K562 (cell line): ENCODE measurements at regions not wholly inside any gene's neighbourhood (a gene's known extent, or its start where the extent isn't known, plus 50 kb on each side); places are given as distances from the start of the nearest gene placed in this dataset.

Experiments used
- HLTF ChIP-seq: fragments of 450-650 bp; IDR thresholded peaks from 2 replicates; pipeline ENCODE4 v1.6.1; 2016
- ZNF507 ChIP-seq: conservative IDR thresholded peaks from 2 replicates; pipeline ENCODE4 v1.6.1; 2017; ENCODE audit warnings: missing genetic modification characterization, missing compliant biosample characterization
- TF ChIP-seq, protein P1 (sequence below): fragments of 200-600 bp; sonication (generic); IDR thresholded peaks from one replicate; pipeline ENCODE4 v1.6.1; 2012; ENCODE audit warnings: mild to moderate bottlenecking, low read depth, low read length, inconsistent platforms

DNA sequence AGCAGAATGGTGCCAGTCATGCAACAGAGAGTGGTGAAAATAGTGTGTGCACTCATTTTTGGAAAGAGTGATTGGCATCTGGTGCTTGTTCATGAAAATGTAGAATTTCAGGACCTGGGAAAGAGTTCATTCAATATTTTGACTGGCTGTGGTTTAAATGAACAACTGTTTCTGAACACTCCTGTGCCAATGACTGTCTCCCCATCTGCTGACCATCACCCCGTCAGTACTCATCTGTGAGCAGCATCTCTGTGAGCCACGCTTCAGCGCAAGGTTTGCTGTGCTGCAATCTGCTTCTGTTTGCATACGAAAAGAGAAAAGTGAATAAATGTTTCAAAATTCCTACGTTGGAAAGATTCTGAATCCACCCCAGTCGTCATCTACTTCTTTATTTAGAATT lies 77.9 kb upstream of the RUNX1 start (continued):
- TF ChIP-seq, protein P1, sequence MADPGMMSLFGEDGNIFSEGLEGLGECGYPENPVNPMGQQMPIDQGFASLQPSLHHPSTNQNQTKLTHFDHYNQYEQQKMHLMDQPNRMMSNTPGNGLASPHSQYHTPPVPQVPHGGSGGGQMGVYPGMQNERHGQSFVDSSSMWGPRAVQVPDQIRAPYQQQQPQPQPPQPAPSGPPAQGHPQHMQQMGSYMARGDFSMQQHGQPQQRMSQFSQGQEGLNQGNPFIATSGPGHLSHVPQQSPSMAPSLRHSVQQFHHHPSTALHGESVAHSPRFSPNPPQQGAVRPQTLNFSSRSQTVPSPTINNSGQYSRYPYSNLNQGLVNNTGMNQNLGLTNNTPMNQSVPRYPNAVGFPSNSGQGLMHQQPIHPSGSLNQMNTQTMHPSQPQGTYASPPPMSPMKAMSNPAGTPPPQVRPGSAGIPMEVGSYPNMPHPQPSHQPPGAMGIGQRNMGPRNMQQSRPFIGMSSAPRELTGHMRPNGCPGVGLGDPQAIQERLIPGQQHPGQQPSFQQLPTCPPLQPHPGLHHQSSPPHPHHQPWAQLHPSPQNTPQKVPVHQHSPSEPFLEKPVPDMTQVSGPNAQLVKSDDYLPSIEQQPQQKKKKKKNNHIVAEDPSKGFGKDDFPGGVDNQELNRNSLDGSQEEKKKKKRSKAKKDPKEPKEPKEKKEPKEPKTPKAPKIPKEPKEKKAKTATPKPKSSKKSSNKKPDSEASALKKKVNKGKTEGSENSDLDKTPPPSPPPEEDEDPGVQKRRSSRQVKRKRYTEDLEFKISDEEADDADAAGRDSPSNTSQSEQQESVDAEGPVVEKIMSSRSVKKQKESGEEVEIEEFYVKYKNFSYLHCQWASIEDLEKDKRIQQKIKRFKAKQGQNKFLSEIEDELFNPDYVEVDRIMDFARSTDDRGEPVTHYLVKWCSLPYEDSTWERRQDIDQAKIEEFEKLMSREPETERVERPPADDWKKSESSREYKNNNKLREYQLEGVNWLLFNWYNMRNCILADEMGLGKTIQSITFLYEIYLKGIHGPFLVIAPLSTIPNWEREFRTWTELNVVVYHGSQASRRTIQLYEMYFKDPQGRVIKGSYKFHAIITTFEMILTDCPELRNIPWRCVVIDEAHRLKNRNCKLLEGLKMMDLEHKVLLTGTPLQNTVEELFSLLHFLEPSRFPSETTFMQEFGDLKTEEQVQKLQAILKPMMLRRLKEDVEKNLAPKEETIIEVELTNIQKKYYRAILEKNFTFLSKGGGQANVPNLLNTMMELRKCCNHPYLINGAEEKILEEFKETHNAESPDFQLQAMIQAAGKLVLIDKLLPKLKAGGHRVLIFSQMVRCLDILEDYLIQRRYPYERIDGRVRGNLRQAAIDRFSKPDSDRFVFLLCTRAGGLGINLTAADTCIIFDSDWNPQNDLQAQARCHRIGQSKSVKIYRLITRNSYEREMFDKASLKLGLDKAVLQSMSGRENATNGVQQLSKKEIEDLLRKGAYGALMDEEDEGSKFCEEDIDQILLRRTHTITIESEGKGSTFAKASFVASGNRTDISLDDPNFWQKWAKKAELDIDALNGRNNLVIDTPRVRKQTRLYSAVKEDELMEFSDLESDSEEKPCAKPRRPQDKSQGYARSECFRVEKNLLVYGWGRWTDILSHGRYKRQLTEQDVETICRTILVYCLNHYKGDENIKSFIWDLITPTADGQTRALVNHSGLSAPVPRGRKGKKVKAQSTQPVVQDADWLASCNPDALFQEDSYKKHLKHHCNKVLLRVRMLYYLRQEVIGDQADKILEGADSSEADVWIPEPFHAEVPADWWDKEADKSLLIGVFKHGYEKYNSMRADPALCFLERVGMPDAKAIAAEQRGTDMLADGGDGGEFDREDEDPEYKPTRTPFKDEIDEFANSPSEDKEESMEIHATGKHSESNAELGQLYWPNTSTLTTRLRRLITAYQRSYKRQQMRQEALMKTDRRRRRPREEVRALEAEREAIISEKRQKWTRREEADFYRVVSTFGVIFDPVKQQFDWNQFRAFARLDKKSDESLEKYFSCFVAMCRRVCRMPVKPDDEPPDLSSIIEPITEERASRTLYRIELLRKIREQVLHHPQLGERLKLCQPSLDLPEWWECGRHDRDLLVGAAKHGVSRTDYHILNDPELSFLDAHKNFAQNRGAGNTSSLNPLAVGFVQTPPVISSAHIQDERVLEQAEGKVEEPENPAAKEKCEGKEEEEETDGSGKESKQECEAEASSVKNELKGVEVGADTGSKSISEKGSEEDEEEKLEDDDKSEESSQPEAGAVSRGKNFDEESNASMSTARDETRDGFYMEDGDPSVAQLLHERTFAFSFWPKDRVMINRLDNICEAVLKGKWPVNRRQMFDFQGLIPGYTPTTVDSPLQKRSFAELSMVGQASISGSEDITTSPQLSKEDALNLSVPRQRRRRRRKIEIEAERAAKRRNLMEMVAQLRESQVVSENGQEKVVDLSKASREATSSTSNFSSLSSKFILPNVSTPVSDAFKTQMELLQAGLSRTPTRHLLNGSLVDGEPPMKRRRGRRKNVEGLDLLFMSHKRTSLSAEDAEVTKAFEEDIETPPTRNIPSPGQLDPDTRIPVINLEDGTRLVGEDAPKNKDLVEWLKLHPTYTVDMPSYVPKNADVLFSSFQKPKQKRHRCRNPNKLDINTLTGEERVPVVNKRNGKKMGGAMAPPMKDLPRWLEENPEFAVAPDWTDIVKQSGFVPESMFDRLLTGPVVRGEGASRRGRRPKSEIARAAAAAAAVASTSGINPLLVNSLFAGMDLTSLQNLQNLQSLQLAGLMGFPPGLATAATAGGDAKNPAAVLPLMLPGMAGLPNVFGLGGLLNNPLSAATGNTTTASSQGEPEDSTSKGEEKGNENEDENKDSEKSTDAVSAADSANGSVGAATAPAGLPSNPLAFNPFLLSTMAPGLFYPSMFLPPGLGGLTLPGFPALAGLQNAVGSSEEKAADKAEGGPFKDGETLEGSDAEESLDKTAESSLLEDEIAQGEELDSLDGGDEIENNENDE: no peak
- TF ChIP-seq ZNF507: no peak
- TF ChIP-seq HLTF: no peak
